C4-2B (cell line): ENCODE measurements at regions not wholly inside any gene's neighbourhood (a gene's known extent, or its start where the extent isn't known, plus 50 kb on each side); places are given as distances from the start of the nearest gene placed in this dataset.
"Not testable (repeated sequence)": the region's sequence is repeated elsewhere in the genome, so short reads cannot be mapped to it uniquely, and the experiment has no call there.

Experiments used
- H3K27ac ChIP-seq: fragments of 450-650 bp; 2 replicates; pipeline ENCODE4 v1.5.1; 2017
- ZFX ChIP-seq: fragments of 450-650 bp; IDR thresholded peaks from 2 replicates; pipeline ENCODE4 v1.6.1; 2017
- TF ChIP-seq, protein P1 (sequence below): fragments of 450-650 bp; conservative IDR thresholded peaks from 2 replicates; pipeline ENCODE4 v1.5.1; 2017; ENCODE audit warnings: mild to moderate bottlenecking

DNA sequence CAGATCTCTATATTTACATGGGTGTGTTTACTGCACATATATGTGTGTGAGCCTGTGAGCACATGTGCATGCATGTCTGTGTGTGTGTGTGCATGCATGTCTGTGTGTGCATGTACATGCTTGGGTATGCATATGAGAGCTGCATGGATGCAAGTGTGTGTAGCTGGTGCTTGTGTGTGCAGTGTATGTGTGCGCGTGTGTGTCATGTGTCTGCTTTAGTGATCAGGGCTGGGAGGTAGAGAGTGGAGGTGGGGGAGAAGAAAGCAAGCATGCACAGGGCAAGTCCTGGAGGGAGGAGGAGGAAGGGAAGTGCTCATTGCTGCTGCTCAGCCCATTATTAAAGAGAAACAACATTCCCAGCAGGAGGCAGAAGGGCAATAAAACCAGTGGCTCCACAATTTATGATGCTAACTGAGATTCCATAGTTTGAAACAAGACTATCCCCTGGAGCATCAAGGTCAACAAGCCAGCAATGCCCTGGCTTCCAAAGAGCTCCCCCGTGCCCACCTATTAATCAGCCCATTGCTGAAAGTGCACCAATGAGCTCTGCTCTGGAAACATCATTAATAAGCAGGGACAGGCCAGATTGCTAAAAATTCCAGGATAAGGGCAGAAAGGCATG, 414.0 kb downstream of the MAFB start:
- no peak overlapping the region for H3K27ac ChIP-seq
- TF ChIP-seq ZFX: no peak
- TF ChIP-seq, protein P1, sequence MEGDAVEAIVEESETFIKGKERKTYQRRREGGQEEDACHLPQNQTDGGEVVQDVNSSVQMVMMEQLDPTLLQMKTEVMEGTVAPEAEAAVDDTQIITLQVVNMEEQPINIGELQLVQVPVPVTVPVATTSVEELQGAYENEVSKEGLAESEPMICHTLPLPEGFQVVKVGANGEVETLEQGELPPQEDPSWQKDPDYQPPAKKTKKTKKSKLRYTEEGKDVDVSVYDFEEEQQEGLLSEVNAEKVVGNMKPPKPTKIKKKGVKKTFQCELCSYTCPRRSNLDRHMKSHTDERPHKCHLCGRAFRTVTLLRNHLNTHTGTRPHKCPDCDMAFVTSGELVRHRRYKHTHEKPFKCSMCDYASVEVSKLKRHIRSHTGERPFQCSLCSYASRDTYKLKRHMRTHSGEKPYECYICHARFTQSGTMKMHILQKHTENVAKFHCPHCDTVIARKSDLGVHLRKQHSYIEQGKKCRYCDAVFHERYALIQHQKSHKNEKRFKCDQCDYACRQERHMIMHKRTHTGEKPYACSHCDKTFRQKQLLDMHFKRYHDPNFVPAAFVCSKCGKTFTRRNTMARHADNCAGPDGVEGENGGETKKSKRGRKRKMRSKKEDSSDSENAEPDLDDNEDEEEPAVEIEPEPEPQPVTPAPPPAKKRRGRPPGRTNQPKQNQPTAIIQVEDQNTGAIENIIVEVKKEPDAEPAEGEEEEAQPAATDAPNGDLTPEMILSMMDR: no peak

DNA sequence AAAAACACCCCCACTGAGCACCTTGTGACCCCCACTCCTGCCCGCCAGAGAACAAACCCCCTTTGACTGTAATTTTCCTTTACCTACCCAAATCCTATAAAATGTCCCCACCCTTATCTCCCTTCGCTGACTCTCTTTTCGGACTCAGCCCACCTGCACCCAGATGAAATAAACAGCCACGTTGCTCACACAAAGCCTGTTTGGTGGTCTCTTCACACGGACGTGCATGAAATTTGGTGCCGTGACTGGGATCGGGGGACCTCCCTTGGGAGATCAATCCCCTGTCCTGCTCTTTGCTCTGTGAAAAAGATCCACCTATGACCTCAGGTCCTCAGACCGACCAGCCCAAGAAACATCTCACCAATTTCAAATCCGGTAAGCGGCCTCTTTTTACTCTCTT, 419.8 kb downstream of the MAFB start:
- not testable (repeated sequence) for H3K27ac ChIP-seq

DNA sequence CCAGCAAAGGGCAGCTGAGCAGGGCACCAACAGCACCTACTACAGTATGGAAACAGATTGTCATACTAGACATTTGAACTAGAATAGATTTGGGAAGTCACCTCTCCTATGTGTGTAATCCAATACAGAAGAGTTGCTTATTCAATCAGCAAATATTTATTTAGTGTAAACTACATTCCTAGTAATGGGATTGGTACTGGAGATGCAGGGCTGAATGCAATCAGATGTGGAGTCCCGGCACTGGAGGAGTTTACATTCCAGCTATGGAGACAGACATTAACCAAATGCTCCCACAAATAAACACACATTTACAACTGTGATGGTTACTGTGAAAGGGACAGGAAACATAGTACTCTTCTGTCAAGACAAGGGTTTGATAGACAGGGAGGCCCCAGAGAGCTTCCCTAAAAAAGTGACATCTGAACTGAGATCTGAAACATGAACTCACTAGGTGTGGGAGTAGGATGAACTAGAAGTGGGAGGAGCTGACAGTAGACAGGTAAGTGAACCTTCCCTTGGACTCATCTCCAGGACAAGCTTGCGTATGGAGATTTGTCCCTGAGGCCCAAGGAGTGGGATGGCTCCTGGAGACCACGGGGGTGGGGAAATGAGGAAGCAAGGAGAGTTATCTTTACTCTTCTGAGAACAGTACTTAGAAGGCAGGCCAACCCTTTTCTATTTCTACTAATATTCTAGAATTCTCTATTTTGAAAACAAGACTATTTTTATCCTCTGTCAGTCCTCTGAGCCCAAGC, 420.5 kb downstream of the MAFB start:
- peak overlapping the region; percentile 6; the same call in 1 of the 2 replicates for H3K27ac ChIP-seq
- TF ChIP-seq, protein P1: no peak; the same call in 1 of the 2 replicates
- no peak for TF ChIP-seq ZFX

DNA sequence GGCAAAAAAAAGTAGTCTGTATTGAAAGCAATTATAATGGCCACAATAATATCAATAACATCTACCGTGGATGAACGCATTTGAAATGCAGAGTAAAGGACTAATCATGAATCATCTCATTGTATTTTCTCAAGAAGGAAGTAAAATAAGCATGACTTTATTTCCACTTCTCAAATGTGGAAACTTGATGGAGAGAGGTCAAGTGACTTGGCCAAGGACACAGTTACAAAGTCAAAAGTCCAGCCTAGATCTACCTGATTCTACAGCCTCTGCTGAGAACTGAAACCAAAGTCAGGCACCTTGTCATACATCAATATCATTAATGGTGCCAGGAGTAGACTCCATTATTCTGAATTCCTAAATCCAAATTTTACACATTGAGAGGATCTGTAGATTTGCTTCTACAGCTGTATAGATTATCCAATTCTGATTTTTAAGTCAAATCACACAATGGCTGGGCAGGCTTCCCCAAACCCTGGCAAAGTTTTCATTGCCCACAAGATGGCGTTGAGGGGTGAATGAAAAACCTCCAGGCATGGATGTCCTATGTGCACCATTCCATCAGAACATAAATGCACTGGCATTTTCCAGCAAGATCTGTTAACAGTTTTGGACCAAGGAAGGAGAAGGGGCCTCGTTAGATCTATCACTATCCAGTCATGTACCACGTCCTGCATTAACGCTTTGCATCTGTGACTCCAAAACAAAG, 423.1 kb downstream of the MAFB start:
- no peak overlapping the region; the same call in 1 of the 2 replicates for H3K27ac ChIP-seq
- no peak for TF ChIP-seq ZFX
- TF ChIP-seq, protein P1: peak; percentile 71

DNA sequence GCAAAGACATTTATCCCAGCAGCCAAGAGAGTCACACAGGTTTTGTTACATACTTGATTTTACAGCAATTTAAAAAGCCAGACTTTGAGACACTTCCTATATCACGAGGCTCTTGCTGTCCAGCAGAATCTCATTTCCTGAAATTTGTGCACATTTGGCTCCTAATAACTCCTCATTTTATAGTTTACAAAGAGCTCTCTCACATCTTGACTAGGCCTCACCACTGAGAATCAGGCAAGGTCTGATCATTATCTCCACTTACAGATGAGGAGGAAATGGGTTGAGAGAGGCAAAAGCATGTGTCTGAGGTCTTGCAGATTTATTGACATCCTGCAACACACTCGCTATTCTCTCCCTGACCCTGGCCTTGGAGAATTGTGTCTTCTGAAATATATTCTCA, 426.8 kb downstream of the MAFB start:
- TF ChIP-seq ZFX: no peak
- TF ChIP-seq, protein P1: no peak
- H3K27ac ChIP-seq: no peak overlapping the region

DNA sequence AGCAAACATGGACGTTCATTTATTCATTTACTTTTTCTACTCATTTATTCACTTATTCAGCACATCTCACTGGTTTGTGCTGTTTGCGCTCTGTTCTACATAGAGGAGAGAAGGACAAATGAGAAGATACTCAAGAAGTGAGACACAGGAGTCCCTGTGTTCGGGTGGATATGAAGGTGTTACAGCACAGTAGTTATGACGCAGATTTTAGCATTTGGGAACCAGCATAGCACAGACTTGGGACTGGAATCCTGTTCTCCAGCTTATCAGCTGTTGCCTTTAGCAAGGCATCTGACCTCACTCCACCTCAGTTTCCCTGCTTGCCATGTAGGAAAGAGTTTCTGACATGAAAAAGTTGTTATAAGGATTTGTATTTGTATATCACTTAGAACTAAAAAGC, 430.1 kb downstream of the MAFB start:
- H3K27ac ChIP-seq: no peak overlapping the region
- TF ChIP-seq ZFX: no peak
- TF ChIP-seq, protein P1: no peak

DNA sequence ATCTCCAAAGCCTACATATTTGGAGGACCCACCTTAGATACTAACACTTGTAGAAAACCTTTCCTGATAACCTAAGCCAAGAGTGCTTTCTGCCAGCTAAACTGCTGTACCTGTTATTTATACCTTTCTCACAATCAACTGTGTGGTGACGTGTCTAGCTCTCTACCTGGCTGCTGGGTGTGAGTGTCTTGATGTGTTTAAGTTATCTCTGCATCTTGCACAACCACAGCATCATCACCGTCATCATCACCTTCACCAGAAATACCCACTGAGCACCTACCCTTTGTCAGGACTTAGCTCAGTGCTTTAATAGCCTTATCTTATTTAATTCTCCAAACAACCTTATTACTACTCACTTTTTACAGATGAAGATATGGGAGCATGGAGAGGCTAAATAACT, 431.3 kb downstream of the MAFB start:
- no peak for TF ChIP-seq ZFX
- TF ChIP-seq, protein P1: no peak
- no peak overlapping the region for H3K27ac ChIP-seq
